Activated CD8-positive, alpha-beta memory T cell treated with anti-CD3 and anti-CD28 coated beads for 1 hour (primary cell): ENCODE measurements at regions not wholly inside any gene's neighbourhood (a gene's known extent, or its start where the extent isn't known, plus 50 kb on each side); places are given as distances from the start of the nearest gene placed in this dataset.

ENCODE experiments used
- DNase-seq, 2 donors: peaks; one replicate each; pipeline ENCODE4 v3.0.0-alpha.2; 2020; ENCODE audit warnings: low read depth in 1 of 2; ENCODE audit errors: extremely low read depth in 1 of 2

DNA sequence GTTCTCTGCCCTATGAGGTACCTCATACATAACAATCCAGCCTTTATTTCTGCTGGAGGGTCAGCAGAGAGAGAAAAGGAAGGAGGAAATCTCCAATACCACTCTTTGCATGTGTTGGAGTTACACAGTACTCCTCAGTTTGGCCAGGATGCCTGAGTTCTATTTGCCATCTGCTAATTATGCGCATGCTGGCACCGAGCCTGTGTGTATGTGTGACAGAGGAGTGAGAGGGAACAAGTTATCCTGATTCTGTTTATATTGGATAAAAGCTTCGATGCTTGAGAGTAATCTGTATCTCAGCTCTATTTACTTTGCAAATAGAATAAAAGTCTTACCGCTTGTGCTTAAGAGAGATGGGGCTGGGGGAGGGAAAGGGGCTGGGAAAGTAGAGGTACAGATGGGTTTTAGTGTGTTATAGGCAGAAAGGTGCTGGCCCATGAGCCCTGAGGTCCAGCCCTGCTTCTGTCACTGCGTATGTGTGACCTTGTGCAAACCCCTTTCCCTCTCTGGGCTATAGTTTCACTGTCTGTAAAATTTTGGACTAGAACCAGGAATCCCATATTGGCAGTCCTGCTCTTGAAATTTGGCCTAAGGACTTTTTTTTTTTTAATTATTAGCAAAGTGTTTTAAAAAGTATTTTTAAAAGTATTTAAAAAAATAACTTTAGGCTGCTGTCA, 54.5 kb upstream of the PLXNA2 start:
- no peak for DNase-seq

DNA sequence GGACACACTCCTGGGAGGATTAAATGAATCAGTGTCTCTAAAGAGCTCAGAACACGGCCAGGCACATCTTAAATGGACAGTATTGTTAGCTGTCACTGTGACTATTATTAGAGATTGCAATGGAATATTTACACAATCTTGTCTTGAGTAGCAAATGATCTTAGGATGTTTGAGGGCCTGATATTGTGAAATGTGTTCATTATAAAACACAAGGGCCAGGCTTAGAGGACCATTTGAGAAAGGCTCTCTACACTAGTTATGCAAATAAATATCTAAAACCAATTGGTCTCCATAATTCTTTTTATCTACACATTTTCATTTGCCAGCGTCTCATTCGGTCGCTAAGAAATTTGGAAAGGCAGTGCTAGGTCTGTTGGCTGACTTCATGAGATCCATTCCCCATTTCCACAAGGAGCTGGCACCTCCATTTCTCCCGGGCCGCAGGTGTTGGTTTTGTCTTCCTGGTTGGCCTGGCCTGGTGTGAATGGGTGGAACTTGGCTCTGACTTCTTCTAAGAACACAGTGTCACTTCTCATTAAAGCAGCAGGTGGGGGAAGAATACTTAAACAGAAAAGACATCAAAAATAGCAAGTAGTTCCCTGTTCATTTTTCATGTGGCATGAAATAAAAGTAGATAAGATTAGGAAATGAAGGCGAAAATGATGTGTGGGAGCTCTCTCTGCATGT, 56.0 kb upstream of the PLXNA2 start:
- no peak for DNase-seq

DNA sequence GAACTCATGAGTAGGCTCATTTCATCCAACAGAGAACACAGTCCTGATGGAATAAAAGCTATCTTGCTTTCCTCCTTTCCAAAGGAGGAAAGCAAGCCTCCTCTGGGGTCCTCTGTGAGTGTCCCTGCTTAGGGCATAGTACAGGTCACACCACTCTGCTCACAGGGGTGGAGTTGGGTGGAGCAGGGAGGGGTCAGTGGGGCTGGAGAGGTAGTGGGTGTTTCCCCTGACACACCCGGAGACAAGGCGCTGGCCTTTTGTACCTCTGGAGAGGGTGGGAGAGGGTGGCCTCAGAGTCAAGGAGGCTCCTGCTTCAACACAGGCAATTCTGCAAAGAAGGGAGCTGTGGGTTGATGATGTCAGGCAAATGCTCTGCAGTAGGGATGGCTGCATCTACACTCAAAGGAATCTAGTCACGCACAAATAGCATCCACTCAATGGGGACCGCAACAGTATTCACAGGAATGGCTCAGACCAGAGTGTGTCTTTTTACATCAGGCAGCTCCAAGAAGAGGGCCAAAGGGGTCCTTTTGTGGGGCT, 58.6 kb upstream of the PLXNA2 start:
- no peak for DNase-seq

DNA sequence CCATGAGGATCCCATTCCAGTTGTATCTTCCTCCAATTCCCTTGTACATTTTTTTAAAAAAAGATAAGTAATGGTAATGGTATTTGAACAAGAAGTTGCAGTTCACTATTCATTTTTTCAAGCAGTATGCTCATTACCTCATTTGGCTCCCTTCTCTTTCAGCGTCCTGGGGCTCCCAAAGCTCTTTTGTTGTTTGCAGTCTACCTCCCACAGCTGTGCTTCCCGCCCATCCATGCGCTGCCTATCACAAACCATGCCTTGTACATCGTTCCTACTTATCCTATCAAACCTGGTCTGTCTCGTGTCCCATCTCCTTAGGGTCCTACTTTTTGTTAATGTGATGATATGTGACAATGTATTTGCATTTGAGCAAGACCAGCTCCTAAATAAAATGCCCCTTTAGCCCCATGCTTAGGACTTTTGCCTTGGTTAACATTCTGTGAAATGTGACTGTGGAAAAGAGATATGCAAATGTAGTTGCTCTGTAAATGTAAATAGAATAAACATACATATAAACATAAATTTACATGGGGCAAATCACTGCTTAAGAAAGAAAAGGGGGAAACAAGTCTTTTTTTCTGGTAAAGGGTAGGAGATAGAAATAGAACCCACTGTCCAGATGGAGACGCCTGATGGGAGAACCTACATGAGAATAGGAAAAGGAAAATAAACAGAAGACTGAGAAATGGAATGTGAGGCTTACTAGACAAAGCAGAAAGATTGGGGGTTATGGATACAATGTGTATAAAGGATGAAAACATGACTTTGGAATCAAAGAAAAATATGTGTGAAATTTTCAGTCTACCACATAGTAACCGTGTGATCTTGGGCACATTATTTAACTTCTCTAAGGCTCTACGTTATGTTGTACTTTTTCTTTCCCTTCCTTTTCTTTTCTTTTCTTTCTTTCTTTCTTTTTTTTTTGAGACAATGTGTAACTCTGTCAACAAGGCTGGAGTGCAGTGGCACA, 59.8 kb upstream of the PLXNA2 start:
- no peak for DNase-seq

DNA sequence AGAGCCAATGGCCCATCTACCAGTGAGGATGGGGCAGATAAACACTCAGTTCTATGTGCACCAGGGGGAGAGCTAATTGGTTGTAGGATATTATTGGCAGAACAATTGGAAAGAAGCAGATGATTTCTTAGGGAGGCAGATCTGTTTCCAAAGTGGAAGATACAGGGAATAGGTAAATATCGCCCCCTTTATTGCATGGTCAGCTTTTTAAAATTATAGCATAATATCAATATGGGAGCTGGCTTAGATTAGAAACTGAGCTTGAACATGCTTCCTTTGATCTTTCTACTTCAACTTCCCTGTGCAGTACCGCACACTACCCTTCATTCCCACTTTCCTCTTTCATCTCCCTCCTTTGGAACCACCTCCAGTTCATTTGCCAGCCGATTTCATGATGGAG, 64.0 kb upstream of the PLXNA2 start:
- no peak for DNase-seq

DNA sequence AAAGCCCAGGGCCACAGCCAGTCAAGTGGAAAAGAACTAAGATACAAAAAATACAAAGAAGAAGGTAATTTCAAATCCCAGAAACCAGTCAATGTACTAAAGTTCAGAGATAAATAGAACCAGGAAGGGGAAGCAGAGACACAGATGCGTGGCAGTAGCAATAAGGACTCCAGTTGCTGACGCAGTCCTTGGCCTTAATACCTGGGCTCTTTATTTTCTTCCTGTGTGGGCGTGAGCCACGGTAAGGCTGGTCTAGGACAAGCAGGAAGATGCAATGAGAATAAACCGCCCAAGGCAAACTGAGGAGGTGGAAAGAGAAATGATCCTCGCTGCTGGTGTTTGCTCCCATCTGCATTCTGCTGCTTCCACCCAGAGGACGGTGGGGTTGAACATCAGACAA, 65.6 kb upstream of the PLXNA2 start:
- no peak for DNase-seq

DNA sequence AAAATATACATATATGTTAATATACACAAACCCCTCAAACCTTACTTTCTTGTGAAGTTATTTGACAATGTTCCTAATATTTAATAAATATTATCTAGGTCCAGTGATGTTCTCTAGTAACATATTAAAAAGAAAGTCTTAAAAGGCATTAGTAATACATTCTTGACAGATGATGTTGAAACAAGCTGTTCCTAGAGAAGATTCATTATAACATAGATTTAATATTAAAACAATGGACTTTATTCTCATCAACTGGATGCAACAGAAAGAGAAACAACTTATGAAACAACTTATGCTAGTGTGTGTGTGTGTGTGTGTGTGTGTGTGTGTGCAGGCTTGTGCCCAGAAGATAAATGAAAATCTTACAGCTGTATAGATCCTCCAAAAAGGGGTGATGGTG, 68.5 kb upstream of the PLXNA2 start:
- no peak for DNase-seq

DNA sequence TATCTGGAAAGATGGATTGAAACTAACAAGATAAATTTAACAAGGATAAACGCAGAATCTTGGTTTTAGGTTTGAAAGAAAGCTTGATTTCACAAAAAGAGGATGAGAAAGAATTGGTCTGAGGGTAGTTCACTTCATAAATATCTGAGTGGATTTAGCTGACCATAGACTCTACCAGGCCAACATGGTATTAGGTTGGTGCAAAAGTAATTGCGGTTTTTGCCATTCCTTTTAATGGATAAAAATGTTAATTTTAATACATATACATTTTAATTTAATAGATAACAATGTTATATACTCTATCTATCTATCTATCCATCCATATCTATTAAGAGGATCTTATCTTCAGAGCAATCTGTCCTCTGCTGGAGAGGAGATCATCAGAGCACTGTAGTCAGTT, 70.2 kb upstream of the PLXNA2 start:
- no peak for DNase-seq

DNA sequence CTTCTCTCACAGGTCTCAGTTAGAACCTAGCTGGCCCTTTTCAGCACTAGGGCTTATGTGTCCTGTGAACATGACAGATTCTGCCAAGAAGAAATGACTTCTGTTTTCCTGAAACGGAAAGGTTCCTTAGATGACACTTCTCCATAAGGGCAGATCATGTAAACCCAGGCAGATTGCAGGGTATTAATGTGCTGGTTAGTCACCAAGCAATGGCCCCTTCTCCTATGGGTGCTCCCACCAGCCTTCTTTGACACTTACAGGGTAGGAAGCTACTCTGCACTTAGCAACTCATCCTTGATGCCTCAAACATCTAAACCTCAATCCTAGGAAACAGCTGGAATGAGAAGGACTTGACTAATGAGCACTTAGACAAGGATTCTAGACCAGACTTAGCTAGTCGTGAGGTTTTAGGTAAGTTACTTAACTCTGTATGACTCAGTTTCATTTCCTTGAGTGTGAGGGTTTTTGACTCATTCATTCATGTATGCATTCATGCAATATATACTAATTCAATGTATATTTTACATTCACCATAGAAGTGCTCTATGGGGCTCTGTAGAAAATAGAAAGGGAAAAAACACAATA, 74.1 kb upstream of the PLXNA2 start:
- DNase-seq: no peak

DNA sequence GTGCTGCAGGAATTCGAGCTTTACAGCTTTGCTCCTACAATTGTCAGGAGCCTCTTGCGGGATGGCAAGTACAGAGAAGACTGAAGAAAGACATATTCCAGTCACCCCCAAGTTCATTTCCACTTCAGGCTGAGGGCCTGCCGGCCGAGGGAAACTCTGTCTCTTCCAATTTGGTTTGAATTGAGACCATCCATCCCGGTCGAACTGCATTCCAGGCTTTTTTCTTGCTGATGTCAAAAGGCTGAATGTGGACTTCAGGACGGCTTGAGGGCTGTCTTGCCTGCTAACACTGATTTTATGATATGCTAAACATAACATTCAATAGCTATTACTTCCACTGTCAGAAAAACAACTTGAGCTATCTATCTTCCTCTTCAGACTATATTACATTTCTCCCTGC, 79.8 kb upstream of the PLXNA2 start:
- no peak for DNase-seq

DNA sequence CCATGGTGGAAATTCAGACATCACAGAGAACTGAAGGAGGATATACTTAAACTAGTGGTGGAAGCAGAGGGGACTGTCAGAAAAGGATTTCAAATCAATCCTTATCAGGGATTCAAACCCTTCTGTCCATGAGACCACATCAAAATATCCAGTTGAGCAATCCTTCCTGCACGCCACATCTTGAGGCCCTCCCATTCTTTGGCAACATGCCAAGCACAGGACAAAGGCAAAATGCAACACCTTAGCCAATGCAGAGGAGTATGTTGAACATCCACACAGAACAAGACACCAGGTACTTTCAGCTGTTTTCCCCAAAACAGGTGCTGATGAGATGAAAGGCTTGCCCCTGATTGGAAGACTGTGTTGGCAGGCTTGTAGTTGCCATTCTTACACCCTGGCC, 81.8 kb upstream of the PLXNA2 start:
- DNase-seq: no peak

DNA sequence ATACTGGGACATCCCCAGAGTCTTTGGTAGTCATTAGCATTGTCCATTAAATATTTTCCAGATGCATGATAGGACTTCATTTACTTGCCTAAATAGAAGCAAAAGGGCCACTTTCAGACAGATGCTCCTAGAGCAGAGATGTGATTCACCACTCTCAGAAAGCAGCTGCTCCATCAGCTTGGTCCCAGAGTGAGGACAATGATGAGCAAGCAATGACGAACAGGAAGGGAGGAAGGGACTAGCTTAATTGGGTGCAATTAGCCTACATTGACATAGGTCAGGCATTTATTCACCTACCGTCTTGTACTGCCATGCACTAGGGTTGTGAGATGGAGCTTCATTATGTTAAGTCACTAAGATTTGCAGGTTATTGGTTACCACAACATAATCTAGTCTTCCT, 85.1 kb upstream of the PLXNA2 start:
- DNase-seq: no peak

DNA sequence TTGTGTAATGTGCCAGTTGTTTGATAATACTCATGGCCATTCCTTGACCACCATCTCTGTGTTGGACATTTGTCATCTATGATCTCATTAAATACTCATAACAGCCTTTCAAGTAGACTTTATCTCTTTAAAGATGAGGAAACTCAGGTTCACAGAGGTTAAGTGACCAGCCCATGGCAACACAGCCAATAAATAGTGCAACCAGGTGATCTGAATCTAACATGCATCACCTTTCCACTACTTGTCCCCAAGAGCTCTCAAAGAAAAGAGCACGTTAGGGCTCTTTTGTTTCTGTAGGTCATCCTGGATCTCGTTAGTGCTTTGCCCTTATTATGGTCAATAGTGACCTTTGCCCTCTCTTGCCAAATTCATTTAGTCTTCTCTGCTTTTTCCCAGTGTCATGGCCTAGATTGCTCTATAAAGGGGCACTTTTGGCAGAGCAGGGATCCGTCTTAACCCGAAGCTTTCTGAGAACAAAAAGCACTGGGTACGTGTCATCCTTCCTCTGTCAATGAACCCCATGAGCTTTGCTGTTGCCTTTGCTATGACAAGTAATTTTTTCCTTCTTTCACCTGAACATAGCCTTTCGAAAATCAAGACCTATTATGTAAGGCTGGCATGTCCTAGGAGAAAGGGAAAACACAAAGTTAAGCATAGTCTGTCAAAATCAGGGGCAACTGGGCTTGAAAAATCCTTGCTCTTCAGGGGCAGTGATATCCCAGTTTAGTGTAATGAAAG, 88.0 kb upstream of the PLXNA2 start:
- no peak for DNase-seq

DNA sequence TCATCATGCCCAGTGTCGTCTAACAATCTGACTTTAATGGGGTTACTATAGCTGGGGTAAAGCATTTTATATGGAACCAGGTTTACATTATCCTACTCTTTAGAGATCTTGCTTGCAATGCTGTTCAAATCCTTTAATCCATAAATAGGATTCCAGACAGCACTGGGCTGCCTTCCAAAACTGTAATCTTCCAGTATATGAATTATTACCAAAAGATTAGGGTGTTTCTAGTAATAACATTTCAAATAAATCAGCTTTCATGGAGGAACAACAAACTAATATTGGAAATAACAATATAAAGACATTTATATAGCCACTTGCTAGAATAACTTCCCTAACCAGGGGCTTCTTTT, 88.6 kb upstream of the PLXNA2 start:
- DNase-seq: no peak

DNA sequence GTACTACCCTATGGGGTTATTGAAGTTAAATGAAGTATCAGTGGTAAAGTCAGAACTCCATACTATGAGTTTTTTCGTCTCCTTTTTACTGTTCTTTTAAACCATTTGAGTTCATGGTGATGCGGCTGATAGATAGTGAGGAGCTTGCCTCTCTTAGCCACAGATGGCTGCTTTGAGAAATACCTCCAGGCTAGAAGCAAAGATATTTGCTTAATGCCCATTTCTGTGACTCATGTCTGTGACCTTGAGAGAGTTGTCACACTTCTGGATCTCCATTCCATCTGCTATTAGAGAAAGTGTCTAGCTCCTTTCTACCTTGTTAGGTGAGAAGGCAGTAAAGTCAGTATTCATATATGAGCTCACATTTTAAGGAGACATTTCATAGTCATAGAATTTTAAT, 89.5 kb upstream of the PLXNA2 start:
- DNase-seq: no peak

DNA sequence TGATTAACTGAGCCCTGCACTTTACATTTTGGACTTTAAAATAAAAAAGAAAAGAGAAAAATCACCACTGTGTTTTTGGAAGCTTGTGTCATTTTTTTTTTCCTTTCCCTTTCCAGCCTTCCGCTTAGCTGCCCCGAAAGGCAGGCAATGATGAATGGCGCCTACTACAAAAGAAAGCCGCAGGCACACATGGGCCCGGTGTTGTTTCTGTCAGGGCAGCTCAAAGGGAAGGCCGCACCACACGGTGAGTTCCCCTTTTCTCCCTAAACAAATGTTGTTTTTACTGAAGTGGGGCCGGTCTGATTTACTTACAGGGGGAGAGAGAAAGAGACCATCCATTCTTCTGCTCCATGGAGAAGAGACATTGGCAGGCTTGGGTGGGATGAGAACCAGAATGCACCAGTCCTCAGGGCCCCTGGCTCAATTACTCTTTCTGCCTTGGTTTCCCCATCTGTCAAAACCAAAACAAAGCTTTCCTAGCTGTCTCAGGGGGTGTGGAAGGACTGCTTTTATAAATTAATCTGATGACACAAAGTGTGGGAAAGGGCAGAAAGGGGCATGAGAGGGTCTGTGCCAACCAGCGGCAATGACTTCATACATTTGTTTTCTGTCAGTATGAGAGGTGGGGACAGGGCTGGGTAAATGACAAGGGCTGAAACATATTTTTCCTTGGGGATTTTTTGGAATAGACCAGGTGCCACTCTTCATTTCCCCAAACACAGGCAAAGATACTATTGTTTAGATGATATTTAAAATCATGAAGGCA, 91.4 kb upstream of the PLXNA2 start:
- DNase-seq: no peak

DNA sequence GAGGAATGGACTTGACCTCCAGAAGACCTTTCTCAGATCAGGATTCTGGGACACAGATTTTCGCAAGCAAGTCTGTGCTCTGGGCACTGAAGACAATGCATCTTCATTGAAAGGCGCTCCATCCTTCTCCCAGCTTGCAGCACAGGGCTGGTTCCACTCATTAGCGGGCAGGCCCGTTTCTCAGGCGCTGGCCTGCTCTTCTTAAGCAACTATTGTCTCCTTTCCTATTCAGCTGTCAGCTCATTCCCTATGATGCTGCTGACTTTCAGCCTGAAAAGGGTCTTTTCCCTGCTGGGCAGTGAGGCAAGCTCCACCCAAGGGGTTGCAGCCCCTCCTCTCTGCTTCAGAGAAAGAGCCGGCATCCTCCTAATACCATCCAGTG, 91.9 kb upstream of the PLXNA2 start:
- no peak for DNase-seq

DNA sequence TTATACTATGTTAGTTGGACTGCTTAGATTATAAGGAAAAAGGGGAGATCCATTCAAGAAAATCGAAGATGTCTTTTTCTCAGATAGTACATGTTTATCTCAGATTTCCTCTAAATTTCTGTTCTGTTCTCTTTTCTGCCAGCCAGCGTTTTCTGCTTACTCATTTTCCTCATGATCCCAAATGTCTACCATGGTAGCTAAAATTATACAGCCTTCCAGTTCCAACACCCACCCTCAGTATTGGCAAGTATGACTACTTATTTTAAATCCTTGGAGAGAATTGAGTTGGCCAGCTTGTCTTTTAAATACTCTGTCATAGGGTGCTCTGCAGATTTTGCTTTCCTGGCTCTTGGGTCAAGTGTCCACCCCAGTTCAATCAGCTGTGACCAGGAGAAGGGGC, 95.7 kb upstream of the PLXNA2 start:
- no peak for DNase-seq

DNA sequence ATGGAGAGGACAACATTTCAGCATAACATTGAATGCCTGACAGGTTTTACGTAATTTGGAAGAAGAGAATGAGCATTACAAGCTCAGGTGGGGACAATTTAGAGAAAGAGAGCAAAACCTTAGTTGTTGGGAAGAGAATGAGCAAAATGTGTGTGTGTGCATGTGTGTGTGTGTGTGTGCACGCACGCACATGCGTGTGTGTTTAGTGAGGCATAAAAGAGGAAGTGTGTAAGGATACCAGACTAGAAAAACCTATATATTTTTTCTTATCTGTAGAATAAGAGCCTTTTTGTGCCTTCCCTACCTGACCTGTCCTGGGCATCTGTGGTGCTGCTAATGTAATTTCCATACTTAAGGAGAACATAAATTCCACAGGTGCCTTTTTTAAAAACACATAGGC, 99.0 kb upstream of the PLXNA2 start:
- no peak for DNase-seq
